Upper lobe of left lung (tissue), 4 donors: ENCODE measurements at regions not wholly inside any gene's neighbourhood (a gene's known extent, or its start where the extent isn't known, plus 50 kb on each side); places are given as distances from the start of the nearest gene placed in this dataset.

ENCODE experiments used
- CTCF ChIP-seq, 6 experiments: fragments of 450-650 bp in 4 of 6; fragments of 200-600 bp in 2 of 6; sonication (generic) in 2 of 6; IDR thresholded peaks; one replicate each; pipeline ENCODE4 v1.5.1; 2016 to 2019; ENCODE audit warnings: antibody characterized with exemption in 6 of 6
- EP300 ChIP-seq, 4 donors: sonication (generic); formaldehyde crosslinking; IDR thresholded peaks; one replicate each; pipeline ENCODE4 v1.5.1; 2017; ENCODE audit warnings: antibody characterized with exemption in 4 of 4, control low read depth in 2 of 4
- POLR2A ChIP-seq, 4 donors: fragments of 450-650 bp; IDR thresholded peaks; one replicate each; pipeline ENCODE4 v1.5.1; 2016 to 2017; ENCODE audit warnings: antibody characterized with exemption in 4 of 4, mild to moderate bottlenecking in 2 of 4
- POLR2AphosphoS5 ChIP-seq, 2 donors: sonication (generic); formaldehyde crosslinking; IDR thresholded peaks; one replicate each; pipeline ENCODE4 v1.5.1; 2017; ENCODE audit warnings: antibody characterized with exemption in 2 of 2

GRCh38 chr2:105587637-105588036, 157.1 kb upstream of the NCK2 start:
- TF ChIP-seq CTCF (IDR thresholded peaks at IDR 0.05) (no peak), POLR2A (IDR thresholded peaks at IDR 0.05) (no peak), POLR2AphosphoS5 (IDR thresholded peaks at IDR 0.05) (no peak), EP300 (IDR thresholded peaks at IDR 0.05) (no peak)
